AML-193 (cell line): ENCODE measurements at regions not wholly inside any gene's neighbourhood (a gene's known extent, or its start where the extent isn't known, plus 50 kb on each side); places are given as distances from the start of the nearest gene placed in this dataset.

Source experiments
- DNase-seq, 2 experiments: peaks; one replicate each; lab custom pipeline; 2025; lab: John Stamatoyannopoulos, UW

GRCh38 chr2:37782155-37782673 is 110.8 kb upstream of the CDC42EP3 start:
- DNase-seq = no peak

GRCh38 chr2:37782721-37783371 is 111.4 kb upstream of the CDC42EP3 start:
- DNase-seq = no peak

- DNase-seq = no peak
Observed at GRCh38 chr2:37783545-37783944, 112.1 kb upstream of the CDC42EP3 start.

- no peak for DNase-seq
Observed at GRCh38 chr2:37784071-37784758, 112.8 kb upstream of the CDC42EP3 start.

GRCh38 chr2:37784759-37785149 is 113.3 kb upstream of the CDC42EP3 start:
- DNase-seq = no peak

GRCh38 chr2:37786191-37786698 is 114.8 kb upstream of the CDC42EP3 start:
- no peak for DNase-seq

- no peak for DNase-seq
Observed at GRCh38 chr2:37786854-37787253, 115.4 kb upstream of the CDC42EP3 start.

- DNase-seq = no peak
Observed at GRCh38 chr2:37788602-37789209, 117.3 kb upstream of the CDC42EP3 start.

GRCh38 chr2:37790019-37790418 is 118.6 kb upstream of the CDC42EP3 start:
- no peak for DNase-seq

- no peak for DNase-seq
Observed at GRCh38 chr2:37790462-37790861, 119.0 kb upstream of the CDC42EP3 start.

- DNase-seq = no peak
Observed at GRCh38 chr2:37792366-37792765, 120.9 kb upstream of the CDC42EP3 start.

GRCh38 chr2:37793004-37793403 is 121.6 kb upstream of the CDC42EP3 start:
- DNase-seq = no peak

GRCh38 chr2:37794717-37795116 is 123.3 kb upstream of the CDC42EP3 start:
- DNase-seq = no peak

- no peak for DNase-seq
Observed at GRCh38 chr2:37795456-37795855, 124.0 kb upstream of the CDC42EP3 start.

- DNase-seq = no peak
Observed at GRCh38 chr2:37795938-37796337, 124.5 kb upstream of the CDC42EP3 start.

GRCh38 chr2:37796481-37796880 is 125.0 kb upstream of the CDC42EP3 start:
- DNase-seq = no peak

- DNase-seq = no peak
Observed at GRCh38 chr2:37797081-37797480, 125.6 kb upstream of the CDC42EP3 start.

- peak; percentile 35 to 44 for DNase-seq
Observed at GRCh38 chr2:37798315-37799005, 126.6 kb upstream of the RMDN2 start.

GRCh38 chr2:37800176-37800858 is 124.8 kb upstream of the RMDN2 start:
- no peak for DNase-seq

- DNase-seq = no peak
Observed at GRCh38 chr2:37802211-37802752, 122.8 kb upstream of the RMDN2 start.

- no peak for DNase-seq
Observed at GRCh38 chr2:37802899-37803379, 122.1 kb upstream of the RMDN2 start.
